ENCODE measurements at regions not wholly inside any gene's neighbourhood (a gene's known extent, or its start where the extent isn't known, plus 50 kb on each side); places are given as distances from the start of the nearest gene placed in this dataset.

GRCh38 chr6:122145741-122146240 is 253.7 kb upstream of the HSF2 start (continued):
- TF ChIP-seq E2F8 (IDR thresholded peaks at IDR 0.05; ENCODE audit: low read depth, partially characterized antibody) (no peak), CBX5 (IDR thresholded peaks at IDR 0.05; ENCODE audit: low read depth) (no peak), HDAC6 (IDR thresholded peaks at IDR 0.05; ENCODE audit: unreplicated experiment) (no peak), MTA2 (IDR thresholded peaks at IDR 0.05; ENCODE audit: low read depth) (no peak), BRCA1 (IDR thresholded peaks at IDR 0.05; ENCODE audit: low read depth, low read length) (no peak), NFYB (IDR thresholded peaks at IDR 0.05; ENCODE audit: insufficient read depth, low read depth, low read length) (no peak), CREB1 (IDR thresholded peaks at IDR 0.05; ENCODE audit: low read depth) (no peak)
- TF ChIP-seq, protein P1, sequence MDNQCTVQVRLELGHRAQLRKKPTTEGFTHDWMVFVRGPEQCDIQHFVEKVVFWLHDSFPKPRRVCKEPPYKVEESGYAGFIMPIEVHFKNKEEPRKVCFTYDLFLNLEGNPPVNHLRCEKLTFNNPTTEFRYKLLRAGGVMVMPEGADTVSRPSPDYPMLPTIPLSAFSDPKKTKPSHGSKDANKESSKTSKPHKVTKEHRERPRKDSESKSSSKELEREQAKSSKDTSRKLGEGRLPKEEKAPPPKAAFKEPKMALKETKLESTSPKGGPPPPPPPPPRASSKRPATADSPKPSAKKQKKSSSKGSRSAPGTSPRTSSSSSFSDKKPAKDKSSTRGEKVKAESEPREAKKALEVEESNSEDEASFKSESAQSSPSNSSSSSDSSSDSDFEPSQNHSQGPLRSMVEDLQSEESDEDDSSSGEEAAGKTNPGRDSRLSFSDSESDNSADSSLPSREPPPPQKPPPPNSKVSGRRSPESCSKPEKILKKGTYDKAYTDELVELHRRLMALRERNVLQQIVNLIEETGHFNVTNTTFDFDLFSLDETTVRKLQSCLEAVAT (IDR thresholded peaks at IDR 0.05): no peak

DNA sequence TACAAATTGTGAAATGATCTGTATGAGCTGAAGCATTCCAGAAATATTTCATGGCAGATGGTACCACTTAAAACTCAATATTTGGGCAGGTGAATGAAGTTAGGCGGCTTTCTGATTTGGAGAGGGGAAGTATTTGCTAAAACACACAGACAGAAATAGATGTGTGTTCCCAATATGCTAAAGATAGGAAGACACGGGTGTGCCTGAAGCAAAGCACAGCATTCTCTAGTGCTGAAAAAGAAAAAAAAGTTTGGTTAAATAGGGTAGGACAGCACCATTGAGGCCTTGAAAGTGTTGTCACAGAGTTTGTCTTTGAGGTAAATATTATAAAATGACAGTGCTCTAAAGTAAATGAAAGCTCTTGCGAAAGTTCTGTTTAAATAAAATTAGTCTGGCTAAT is 252.2 kb upstream of the HSF2 start:
- Histone ChIP-seq H3K36me3 (ENCODE audit: control insufficient read depth in 2 of 2, insufficient read depth in 2 of 2, low read length in 1 of 2) (no peaks in the 10 kb centered on the region), H3K9me3 (replicated peaks; ENCODE audit: control insufficient read depth, insufficient read depth, low read length) (no peaks in the 10 kb centered on the region), H3K27ac (ENCODE audit: control insufficient read depth, insufficient read depth) (no peak overlapping the region), H3K4me1 (ENCODE audit: control insufficient read depth, insufficient read depth, low read length) (no peaks in the 10 kb centered on the region), H3K9ac (ENCODE audit: control insufficient read depth, insufficient read depth, low read length) (no peak overlapping the region), H4K20me1 (ENCODE audit: control insufficient read depth, insufficient read depth) (no peaks in the 10 kb centered on the region), H3K79me2 (ENCODE audit: control insufficient read depth, insufficient read depth, low read length) (no peaks in the 10 kb centered on the region), H3K4me3 (no peak overlapping the region), H2AFZ (ENCODE audit: control insufficient read depth, low read depth, low read length) (no peak overlapping the region), H3K27me3 (replicated peaks in 1 of 2; ENCODE audit: control insufficient read depth in 2 of 2, insufficient read depth in 2 of 2, low read length in 1 of 2) (no peaks in the 10 kb centered on the region; a peak in 1 of 4 replicates), H3K4me2 (ENCODE audit: control insufficient read depth, insufficient read depth) (no peak overlapping the region)
- FAIRE-seq (no peak), ATAC-seq (no peak), DNase-seq (ENCODE audit: low read depth, low spot score) (no peak)
- ChIA-PET RAD21 (ENCODE audit: unreplicated experiment) (no interaction called here), POLR2A (no interaction called here), SMC1A (ENCODE audit: uncharacterized antibody, unreplicated experiment) (interaction anchor here (1.0 kb wide), 1 partner anchor 105 kb away, joined by 3 read pairs; no protein-coding TSS in a partner anchor), CTCF (no interaction called here)
- no TSS peak for BruUV-seq (replicated peaks)
- intact Hi-C loops (cut with micrococcal nuclease; ENCODE audit: unreplicated experiment): no loop called here
- in situ Hi-C loops (cut with MboI): no loop called here
- 20% methylated on average over 3 of the region's 3 CpGs for WGBS (ENCODE audit: insufficient coverage, insufficient replicate concordance, low lambda C conversion rate, missing lambda C conversion rate)
- TF ChIP-seq PAX8 (IDR thresholded peaks at IDR 0.05) (no peak), CEBPB (IDR thresholded peaks at IDR 0.05; ENCODE audit: borderline replicate concordance in 1 of 2, low read depth in 2 of 2, low read length in 2 of 2) (no peak), CREM (IDR thresholded peaks at IDR 0.05; ENCODE audit: low read depth) (no peak), POLR2AphosphoS5 (IDR thresholded peaks at IDR 0.05; ENCODE audit: low read length) (no peak), CREB1 (IDR thresholded peaks at IDR 0.05; ENCODE audit: low read depth) (no peak), PBX3 (IDR thresholded peaks at IDR 0.05; ENCODE audit: insufficient replicate concordance, low read depth, low read length) (no peak), PKNOX1 (IDR thresholded peaks at IDR 0.05) (no peak), BCL11A (IDR thresholded peaks at IDR 0.05; ENCODE audit: low read depth, low read length) (no peak)
- TF ChIP-seq, protein P2, sequence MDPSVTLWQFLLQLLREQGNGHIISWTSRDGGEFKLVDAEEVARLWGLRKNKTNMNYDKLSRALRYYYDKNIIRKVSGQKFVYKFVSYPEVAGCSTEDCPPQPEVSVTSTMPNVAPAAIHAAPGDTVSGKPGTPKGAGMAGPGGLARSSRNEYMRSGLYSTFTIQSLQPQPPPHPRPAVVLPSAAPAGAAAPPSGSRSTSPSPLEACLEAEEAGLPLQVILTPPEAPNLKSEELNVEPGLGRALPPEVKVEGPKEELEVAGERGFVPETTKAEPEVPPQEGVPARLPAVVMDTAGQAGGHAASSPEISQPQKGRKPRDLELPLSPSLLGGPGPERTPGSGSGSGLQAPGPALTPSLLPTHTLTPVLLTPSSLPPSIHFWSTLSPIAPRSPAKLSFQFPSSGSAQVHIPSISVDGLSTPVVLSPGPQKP (IDR thresholded peaks at IDR 0.05; ENCODE audit: low read depth, low read length): no peak

Measured in GM12878 (cell line).